H1 (cell line): ENCODE measurements at regions not wholly inside any gene's neighbourhood (a gene's known extent, or its start where the extent isn't known, plus 50 kb on each side); places are given as distances from the start of the nearest gene placed in this dataset.

ENCODE experiments used
- CTCF ChIA-PET: fragments of 300-600 bp; sonication (Branson Sonifier 250); formaldehyde crosslinking; loops from one replicate; lab custom pipeline; 2021; ENCODE audit not compliant: partially characterized antibody; lab: Charles Lee
- POLR2A ChIA-PET: fragments of 300-600 bp; sonication (Branson Sonifier 250); formaldehyde crosslinking; loops from one replicate; lab custom pipeline; 2021; ENCODE audit warnings: inconsistent platforms; ENCODE audit not compliant: partially characterized antibody; lab: Charles Lee
- DNase-seq, 2 experiments: peaks; one replicate each; pipeline versions ENCODE4 v3.0.0 to v3.0.0-alpha.2; 2010 to 2022; ENCODE audit warnings: low spot score in 2 of 2, low read depth in 1 of 2, mixed read lengths in 1 of 2
- FAIRE-seq: peaks from 2 replicates; lab custom pipeline; 2011; peaks lifted over from hg19 to GRCh38; lab: Jason Lieb, UNC
- H2AFZ ChIP-seq: 2 replicates; pipeline ENCODE4 v1.8.1; 2012; ENCODE audit warnings: low read length, inconsistent platforms
- H2AK5ac ChIP-seq: 2 replicates; pipeline ENCODE4 v1.6.1; 2013; ENCODE audit warnings: low read depth, low read length
- H2BK120ac ChIP-seq: replicated peaks from 2 replicates; pipeline ENCODE3; 2013; ENCODE audit warnings: low read depth, low read length, inconsistent platforms
- H2BK12ac ChIP-seq: 2 replicates; pipeline ENCODE4 v1.6.1; 2013; ENCODE audit warnings: low read depth, low read length
- H2BK15ac ChIP-seq: 2 replicates; pipeline ENCODE4 v1.6.1; 2013; ENCODE audit warnings: low read length
- H2BK20ac ChIP-seq: 2 replicates; pipeline ENCODE4 v1.6.1; 2013; ENCODE audit warnings: low read length
- H2BK5ac ChIP-seq: 2 replicates; pipeline ENCODE4 v1.6.1; 2013; ENCODE audit warnings: low read depth, low read length
- H3K14ac ChIP-seq: 2 replicates; pipeline ENCODE4 v1.6.1; 2013; ENCODE audit warnings: inconsistent platforms; ENCODE audit not compliant: insufficient read length
- H3K18ac ChIP-seq: 2 replicates; pipeline ENCODE4 v1.6.1; 2013; ENCODE audit warnings: low read length; ENCODE audit errors: extremely low read depth
- H3K23ac ChIP-seq: 2 replicates; pipeline ENCODE4 v1.6.1; 2013; ENCODE audit warnings: inconsistent platforms; ENCODE audit not compliant: insufficient read length
- H3K23me2 ChIP-seq: 2 replicates; pipeline ENCODE4 v1.6.1; 2013; ENCODE audit warnings: low read depth, low read length
- H3K27ac ChIP-seq: 2 replicates; pipeline ENCODE4 v1.6.1; 2011; ENCODE audit warnings: low read depth, low read length, inconsistent platforms
- H3K27me3 ChIP-seq, 4 experiments: replicated peaks in 1 of 4; 1 replicate in 1 of 4; 2 replicates in 3 of 4; pipeline versions ENCODE4 v1.6.1 to v1.8.1; 2011 to 2013; ENCODE audit warnings: low read length in 3 of 4, mild to moderate bottlenecking in 3 of 4, inconsistent platforms in 2 of 4, mixed read lengths in 2 of 4, moderate library complexity in 1 of 4; ENCODE audit not compliant: control insufficient read depth in 3 of 4, insufficient read depth in 3 of 4; ENCODE audit errors: extremely low read depth in 1 of 4
- H3K36me3 ChIP-seq, 4 experiments: 2 replicates each; pipeline versions ENCODE4 v1.6.1 to v1.8.1; 2011 to 2013; ENCODE audit warnings: mild to moderate bottlenecking in 4 of 4, low read length in 3 of 4, moderate library complexity in 2 of 4, control low read depth in 1 of 4, inconsistent platforms in 1 of 4; ENCODE audit not compliant: insufficient read depth in 4 of 4, control insufficient read depth in 2 of 4
- H3K4ac ChIP-seq: replicated peaks from 2 replicates; pipeline ENCODE3; 2013; ENCODE audit warnings: low read length, low read depth, mixed read lengths, inconsistent platforms; ENCODE audit not compliant: insufficient read length
- H3K4me1 ChIP-seq, 4 experiments: replicated peaks in 1 of 4; 1 replicate in 1 of 4; 2 replicates in 3 of 4; pipeline versions ENCODE4 v1.6.1 to v1.8.1; 2011 to 2013; ENCODE audit warnings: low read length in 3 of 4, inconsistent platforms in 2 of 4, mixed read lengths in 1 of 4; ENCODE audit not compliant: insufficient read depth in 4 of 4, control insufficient read depth in 3 of 4
- H3K4me2 ChIP-seq, 2 experiments: 2 replicates each; pipeline versions ENCODE4 v1.6.1 to v1.8.1; 2011 to 2013; ENCODE audit warnings: low read depth in 2 of 2, low read length in 2 of 2, control low read depth in 1 of 2, inconsistent platforms in 1 of 2, mild to moderate bottlenecking in 1 of 2; ENCODE audit not compliant: insufficient read depth in 1 of 2
- H3K4me3 ChIP-seq, 4 experiments: fragments of 200-600, 300-600 bp in 1 of 4; sonication (generic), shearing (Covaris generic), sonication (Bioruptor Twin) in 1 of 4; 2 replicates each; pipeline versions ENCODE4 v1.5.1 to v1.8.1; 2011 to 2016; ENCODE audit warnings: low read length in 4 of 4, low read depth in 3 of 4, control low read depth in 2 of 4, inconsistent platforms in 2 of 4, mild to moderate bottlenecking in 2 of 4, mixed read lengths in 1 of 4, moderate library complexity in 1 of 4; ENCODE audit not compliant: insufficient read depth in 2 of 4; ENCODE audit errors: extremely low read depth in 1 of 4
- H3K56ac ChIP-seq: replicated peaks from 2 replicates; pipeline ENCODE3; 2013; ENCODE audit warnings: low read depth, mild to moderate bottlenecking, mixed read lengths, low read length, inconsistent platforms; ENCODE audit not compliant: insufficient read length
- H3K79me1 ChIP-seq: 2 replicates; pipeline ENCODE4 v1.6.1; 2013; ENCODE audit warnings: low read depth, low read length, control low read depth
- H3K79me2 ChIP-seq, 2 experiments: 2 replicates each; pipeline versions ENCODE4 v1.6.1 to v1.8.1; 2012 to 2013; ENCODE audit warnings: low read length in 2 of 2, mild to moderate bottlenecking in 2 of 2, inconsistent platforms in 1 of 2; ENCODE audit not compliant: insufficient read depth in 2 of 2, control insufficient read depth in 1 of 2
- H3K9ac ChIP-seq, 4 experiments: replicated peaks in 1 of 4; 1 replicate in 1 of 4; 2 replicates in 3 of 4; pipeline versions ENCODE4 v1.6.1 to v1.8.1; 2011 to 2013; ENCODE audit warnings: low read depth in 3 of 4, low read length in 3 of 4, control low read depth in 2 of 4, mild to moderate bottlenecking in 2 of 4, moderate library complexity in 2 of 4, inconsistent platforms in 1 of 4; ENCODE audit errors: extremely low read depth in 1 of 4
- H3K9me3 ChIP-seq, 2 experiments: 2 replicates each; pipeline versions ENCODE4 v1.6.1 to v1.8.1; 2012 to 2013; ENCODE audit warnings: mild to moderate bottlenecking in 2 of 2, moderate library complexity in 2 of 2, control low read depth in 1 of 2, inconsistent platforms in 1 of 2, low read depth in 1 of 2, low read length in 1 of 2, mixed read lengths in 1 of 2; ENCODE audit not compliant: insufficient read depth in 2 of 2
- H4K20me1 ChIP-seq, 2 experiments: replicated peaks in 1 of 2; 2 replicates each; pipeline versions ENCODE3 to v1.8.1; 2011 to 2013; ENCODE audit warnings: inconsistent platforms in 2 of 2, low read length in 2 of 2, mild to moderate bottlenecking in 1 of 2; ENCODE audit not compliant: insufficient read depth in 2 of 2, control insufficient read depth in 1 of 2
- H4K5ac ChIP-seq: 2 replicates; pipeline ENCODE4 v1.6.1; 2013; ENCODE audit warnings: low read length, low read depth, mixed read lengths, inconsistent platforms; ENCODE audit not compliant: insufficient read length
- H4K8ac ChIP-seq: 2 replicates; pipeline ENCODE4 v1.8.0; 2013; ENCODE audit warnings: mild to moderate bottlenecking, moderate library complexity, low read length, inconsistent platforms; ENCODE audit not compliant: insufficient read depth; ENCODE audit errors: extremely low read depth
- H4K91ac ChIP-seq: replicated peaks from 2 replicates; pipeline ENCODE3; 2013; ENCODE audit warnings: low read length, mixed read lengths, inconsistent platforms; ENCODE audit not compliant: insufficient read length
- CHD1 ChIP-seq: IDR thresholded peaks from 2 replicates; pipeline ENCODE4 v1.6.1; 2012; ENCODE audit warnings: low read depth, low read length, improper control_type of control experiment
- EP300 ChIP-seq, 2 experiments: IDR thresholded peaks; 1 replicate in 1 of 2; 2 replicates in 1 of 2; pipeline ENCODE4 v1.6.1; 2011 to 2012; ENCODE audit warnings: low read depth in 2 of 2, low read length in 2 of 2, mild to moderate bottlenecking in 2 of 2, borderline replicate concordance in 1 of 2, inconsistent platforms in 1 of 2, moderate library complexity in 1 of 2
- GTF2F1 ChIP-seq: IDR thresholded peaks from 2 replicates; pipeline ENCODE4 v1.6.1; 2012; ENCODE audit warnings: low read depth, low read length, improper control_type of control experiment, borderline replicate concordance
- KDM1A ChIP-seq: fragments of 200-600, 300-600 bp; sonication (generic); IDR thresholded peaks from 2 replicates; pipeline ENCODE4 v1.7.1; 2016; ENCODE audit warnings: mild to moderate bottlenecking, low read length, borderline replicate concordance
- KDM4A ChIP-seq: IDR thresholded peaks from one replicate; pipeline ENCODE4 v1.7.1; 2012; ENCODE audit warnings: low read depth, mild to moderate bottlenecking, moderate library complexity, low read length, inconsistent platforms; ENCODE audit not compliant: severe bottlenecking
- POLR2AphosphoS5 ChIP-seq: IDR thresholded peaks from 2 replicates; pipeline ENCODE4 v1.6.1; 2011; ENCODE audit warnings: low read depth, low read length
- RNF2 ChIP-seq: fragments of 200-900, 300-1000 bp; sonication (generic); IDR thresholded peaks from 2 replicates; pipeline ENCODE4 v1.7.1; 2016; ENCODE audit warnings: borderline replicate concordance, low read depth, mild to moderate bottlenecking, antibody characterized with exemption, low read length; ENCODE audit not compliant: poor library complexity, severe bottlenecking; ENCODE audit errors: missing control alignments
- SAP30 ChIP-seq: fragments of 300-600 bp; sonication (generic); IDR thresholded peaks from 2 replicates; pipeline ENCODE4 v1.7.1; 2012; ENCODE audit warnings: low read length, moderate library complexity, mild to moderate bottlenecking, inconsistent platforms; ENCODE audit not compliant: insufficient read depth, insufficient replicate concordance
- SP1 ChIP-seq: IDR thresholded peaks from 2 replicates; pipeline ENCODE4 v1.6.1; 2011; ENCODE audit warnings: low read depth, low read length
- TAF7 ChIP-seq: optimal IDR thresholded peaks from 2 replicates; pipeline ENCODE3; 2011; ENCODE audit warnings: low read depth, mild to moderate bottlenecking, inconsistent platforms, low read length, moderate library complexity, borderline replicate concordance
- TCF12 ChIP-seq: IDR thresholded peaks from 2 replicates; pipeline ENCODE4 v1.6.1; 2011; ENCODE audit warnings: low read depth, mild to moderate bottlenecking, low read length
- ZNF274 ChIP-seq: IDR thresholded peaks from 2 replicates; pipeline ENCODE4 v1.7.0; 2012; ENCODE audit warnings: low read length, borderline replicate concordance; ENCODE audit errors: extremely low read depth
- WGBS, 2 experiments: shearing (Covaris generic) in 1 of 2; methylation state at CpG; one replicate each; pipeline versions ENCODE4 v1.1.6 to v1.1.7; 2013 to 2015; ENCODE audit warnings: low lambda C conversion rate in 2 of 2, mixed read lengths in 2 of 2, inconsistent platforms in 1 of 2, low coverage in 1 of 2, missing lambda C conversion rate in 1 of 2; ENCODE audit not compliant: insufficient replicate concordance in 2 of 2, insufficient coverage in 1 of 2, insufficient read length in 1 of 2; ENCODE audit errors: extremely low coverage in 1 of 2, missing lambda C conversion rate in 1 of 2; 5-methylcytosine and 5-hydroxymethylcytosine counted together

- Histone ChIP-seq H3K9me3 (no peaks in the 10 kb centered on the region), H3K23me2 (no peaks in the 10 kb centered on the region), H3K36me3 (no peaks in the 10 kb centered on the region), H2BK12ac (no peak overlapping the region), H2AK5ac (no peak overlapping the region), H2BK20ac (no peak overlapping the region), H2BK5ac (no peak overlapping the region), H4K5ac (no peak overlapping the region), H3K4me2 (no peak overlapping the region), H3K56ac (no peak overlapping the region), H2BK15ac (no peak overlapping the region), H3K18ac (no peak overlapping the region), H3K79me1 (no peaks in the 10 kb centered on the region), H4K91ac (no peak overlapping the region), H3K23ac (no peak overlapping the region), H4K20me1 (no peaks in the 10 kb centered on the region), H4K8ac (no peak overlapping the region), H3K4ac (no peak overlapping the region), H2BK120ac (no peak overlapping the region), H3K27me3 (no peaks in the 10 kb centered on the region), H2AFZ (no peak overlapping the region), H3K4me1 (peaks cover 0 to 3% (median 0%) of the 10 kb centered on the region in 4 experiments; a peak in 1 of 7 replicates), H3K14ac (no peak overlapping the region), H3K4me3 (no peak overlapping the region), H3K27ac (no peak overlapping the region), H3K9ac (no peak overlapping the region), H3K79me2 (no peaks in the 10 kb centered on the region)
- POLR2A ChIA-PET = no interaction called here
- TF ChIP-seq CHD1 (no peak), RNF2 (no peak), KDM4A (no peak), TAF7 (no peak), SAP30 (no peak), KDM1A (no peak), EP300 (IDR thresholded peaks at IDR 0.05; ENCODE audit: borderline replicate concordance in 1 of 2, low read depth in 2 of 2, low read length in 2 of 2) (no peak), ZNF274 (no peak), GTF2F1 (no peak), SP1 (no peak), POLR2AphosphoS5 (no peak), TCF12 (no peak)
- 97% methylated on average over 2 of the region's 2 CpGs; no CpG with 5 or more reads in 1 of the 2 experiments for WGBS, 2 experiments
- DNase-seq (no peak), FAIRE-seq (peak; percentile 24)
- CTCF ChIA-PET = no interaction called here
Measured at GRCh38 chr16:64579712-64580111, 542.2 kb downstream of the CDH11 start.
